Hepatocyte (in vitro differentiated cells): ENCODE measurements at regions not wholly inside any gene's neighbourhood (a gene's known extent, or its start where the extent isn't known, plus 50 kb on each side); places are given as distances from the start of the nearest gene placed in this dataset.

Source experiments
- DNase-seq: peaks from one replicate; pipeline ENCODE4 v3.0.0-alpha.2; 2016; ENCODE audit warnings: low spot score
- H2AFZ ChIP-seq: fragments of 200-600 bp; sonication (generic); 2 replicates; pipeline ENCODE4 v1.6.0; 2016; ENCODE audit warnings: antibody characterized with exemption, mild to moderate bottlenecking
- H3K27ac ChIP-seq: fragments of 200-600 bp; sonication (generic); 2 replicates; pipeline ENCODE4 v1.5.1; 2016; ENCODE audit warnings: mild to moderate bottlenecking
- H3K27me3 ChIP-seq: fragments of 200-600 bp; sonication (generic); 2 replicates; pipeline ENCODE4 v1.6.1; 2016
- H3K36me3 ChIP-seq: fragments of 200-600 bp; sonication (generic); replicated peaks from 2 replicates; pipeline ENCODE4 v1.5.1; 2016; ENCODE audit warnings: low read depth; ENCODE audit not compliant: insufficient read depth
- H3K4me1 ChIP-seq: fragments of 200-600 bp; sonication (generic); 2 replicates; pipeline ENCODE4 v1.5.1; 2016; ENCODE audit warnings: mild to moderate bottlenecking, moderate library complexity; ENCODE audit not compliant: insufficient read depth
- H3K4me2 ChIP-seq: fragments of 200-600 bp; sonication (generic); 2 replicates; pipeline ENCODE4 v1.6.0; 2016
- H3K4me3 ChIP-seq: fragments of 200-600 bp; sonication (generic); 2 replicates; pipeline ENCODE4 v1.5.1; 2016; ENCODE audit warnings: mild to moderate bottlenecking
- H3K79me2 ChIP-seq: fragments of 200-600 bp; sonication (generic); 2 replicates; pipeline ENCODE4 v1.6.0; 2017; ENCODE audit warnings: mild to moderate bottlenecking
- H3K9me2 ChIP-seq: fragments of 200-600 bp; sonication (generic); replicated peaks from 2 replicates; pipeline ENCODE4 v1.6.0; 2017; ENCODE audit warnings: mild to moderate bottlenecking; ENCODE audit not compliant: insufficient read depth
- H3K9me3 ChIP-seq: fragments of 200-600 bp; sonication (generic); 2 replicates; pipeline ENCODE4 v1.5.1; 2016; ENCODE audit warnings: low read depth, mild to moderate bottlenecking
- H4K20me1 ChIP-seq: fragments of 200-600 bp; sonication (generic); 2 replicates; pipeline ENCODE4 v1.6.0; 2016; ENCODE audit warnings: mild to moderate bottlenecking; ENCODE audit not compliant: insufficient read depth, poor library complexity, severe bottlenecking
- EZH2 ChIP-seq: fragments of 200-600 bp; sonication (generic); IDR thresholded peaks from 2 replicates; pipeline ENCODE4 v1.6.1; 2016; ENCODE audit warnings: antibody characterized with exemption, mild to moderate bottlenecking, borderline replicate concordance
- EZH2phosphoT487 ChIP-seq: fragments of 200-600 bp; sonication (generic); IDR thresholded peaks from one replicate; pipeline ENCODE4 v1.6.1; 2018; ENCODE audit warnings: antibody characterized with exemption, mild to moderate bottlenecking, low read depth, moderate library complexity; ENCODE audit not compliant: unreplicated experiment, severe bottlenecking
- WGBS: methylation state at CpG from one replicate; pipeline ENCODE4 v1.1.6; 2016; ENCODE audit warnings: low lambda C conversion rate; ENCODE audit errors: missing lambda C conversion rate; 5-methylcytosine and 5-hydroxymethylcytosine counted together
- TF ChIP-seq, protein P1 (sequence below): fragments of 200-600 bp; sonication (generic); IDR thresholded peaks from 2 replicates; pipeline ENCODE4 v1.5.1; 2016; ENCODE audit warnings: antibody characterized with exemption, mild to moderate bottlenecking; ENCODE audit not compliant: poor library complexity

DNA sequence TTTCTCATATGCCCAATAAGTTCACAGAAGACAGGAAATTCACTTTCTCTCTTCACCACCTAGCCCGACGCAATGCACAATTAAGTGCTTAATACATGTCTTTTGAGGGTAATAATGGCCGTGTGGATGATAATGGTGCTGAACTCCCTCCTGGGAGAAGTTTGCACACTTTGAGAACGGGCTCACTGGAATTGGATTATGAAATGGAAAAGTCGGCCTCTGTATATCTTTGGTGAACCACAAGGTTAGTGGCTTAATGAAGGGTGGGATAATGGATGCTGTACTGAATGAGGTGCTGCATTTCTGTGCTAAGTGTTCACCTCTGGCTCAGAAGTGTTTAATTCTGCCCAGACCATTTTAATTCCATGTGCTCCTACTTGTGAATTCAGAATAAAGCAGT, 207.5 kb downstream of the IRX2 start:
- Histone ChIP-seq H3K27ac (no peak overlapping the region), H3K4me2 (no peak overlapping the region), H3K79me2 (no peaks in the 10 kb centered on the region), H4K20me1 (no peaks in the 10 kb centered on the region), H3K4me3 (no peak overlapping the region), H2AFZ (no peak overlapping the region), H3K36me3 (no peaks in the 10 kb centered on the region), H3K9me3 (no peaks in the 10 kb centered on the region), H3K27me3 (no peaks in the 10 kb centered on the region), H3K9me2 (no peaks in the 10 kb centered on the region), H3K4me1 (no peaks in the 10 kb centered on the region)
- DNase-seq: no peak
- WGBS: 86% methylated on average over 5 of the region's 5 CpGs
- TF ChIP-seq, protein P1, sequence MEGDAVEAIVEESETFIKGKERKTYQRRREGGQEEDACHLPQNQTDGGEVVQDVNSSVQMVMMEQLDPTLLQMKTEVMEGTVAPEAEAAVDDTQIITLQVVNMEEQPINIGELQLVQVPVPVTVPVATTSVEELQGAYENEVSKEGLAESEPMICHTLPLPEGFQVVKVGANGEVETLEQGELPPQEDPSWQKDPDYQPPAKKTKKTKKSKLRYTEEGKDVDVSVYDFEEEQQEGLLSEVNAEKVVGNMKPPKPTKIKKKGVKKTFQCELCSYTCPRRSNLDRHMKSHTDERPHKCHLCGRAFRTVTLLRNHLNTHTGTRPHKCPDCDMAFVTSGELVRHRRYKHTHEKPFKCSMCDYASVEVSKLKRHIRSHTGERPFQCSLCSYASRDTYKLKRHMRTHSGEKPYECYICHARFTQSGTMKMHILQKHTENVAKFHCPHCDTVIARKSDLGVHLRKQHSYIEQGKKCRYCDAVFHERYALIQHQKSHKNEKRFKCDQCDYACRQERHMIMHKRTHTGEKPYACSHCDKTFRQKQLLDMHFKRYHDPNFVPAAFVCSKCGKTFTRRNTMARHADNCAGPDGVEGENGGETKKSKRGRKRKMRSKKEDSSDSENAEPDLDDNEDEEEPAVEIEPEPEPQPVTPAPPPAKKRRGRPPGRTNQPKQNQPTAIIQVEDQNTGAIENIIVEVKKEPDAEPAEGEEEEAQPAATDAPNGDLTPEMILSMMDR: no peak
- no peak for TF ChIP-seq EZH2phosphoT487
- TF ChIP-seq EZH2: no peak

DNA sequence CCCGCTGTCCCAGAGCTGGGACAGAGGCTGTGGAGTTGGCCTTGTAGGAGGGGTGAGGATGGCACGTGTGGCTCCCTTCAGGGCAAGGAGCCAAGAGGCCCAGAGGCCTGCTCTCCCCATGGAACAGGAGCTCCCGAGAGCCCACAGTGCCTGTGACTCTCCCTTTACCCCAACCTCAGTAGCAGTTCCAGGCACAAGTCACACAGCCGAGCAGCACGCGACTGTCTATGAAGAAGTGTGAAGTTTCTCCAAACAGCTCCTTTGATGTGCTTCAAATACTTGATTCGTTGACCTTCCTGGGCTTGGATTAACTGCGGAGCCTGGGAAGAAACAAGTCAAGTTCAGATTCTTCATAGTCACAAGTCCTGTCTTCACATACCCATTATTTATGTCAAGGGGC, 208.7 kb downstream of the IRX2 start:
- no peak for DNase-seq
- H3K4me1 ChIP-seq: no peaks in the 10 kb centered on the region
- H3K4me2 ChIP-seq: no peak overlapping the region
- no peaks in the 10 kb centered on the region for H4K20me1 ChIP-seq
- no peaks in the 10 kb centered on the region for H3K9me3 ChIP-seq
- WGBS: 87% methylated on average over 8 of the region's 8 CpGs
- TF ChIP-seq, protein P1: no peak
- no peak for TF ChIP-seq EZH2phosphoT487
- TF ChIP-seq EZH2: no peak
- no peaks in the 10 kb centered on the region for H3K79me2 ChIP-seq
- H2AFZ ChIP-seq: no peak overlapping the region
- H3K9me2 ChIP-seq: no peaks in the 10 kb centered on the region
- H3K27ac ChIP-seq: no peak overlapping the region
- no peak overlapping the region for H3K4me3 ChIP-seq
- H3K36me3 ChIP-seq: no peaks in the 10 kb centered on the region
- H3K27me3 ChIP-seq: no peaks in the 10 kb centered on the region

DNA sequence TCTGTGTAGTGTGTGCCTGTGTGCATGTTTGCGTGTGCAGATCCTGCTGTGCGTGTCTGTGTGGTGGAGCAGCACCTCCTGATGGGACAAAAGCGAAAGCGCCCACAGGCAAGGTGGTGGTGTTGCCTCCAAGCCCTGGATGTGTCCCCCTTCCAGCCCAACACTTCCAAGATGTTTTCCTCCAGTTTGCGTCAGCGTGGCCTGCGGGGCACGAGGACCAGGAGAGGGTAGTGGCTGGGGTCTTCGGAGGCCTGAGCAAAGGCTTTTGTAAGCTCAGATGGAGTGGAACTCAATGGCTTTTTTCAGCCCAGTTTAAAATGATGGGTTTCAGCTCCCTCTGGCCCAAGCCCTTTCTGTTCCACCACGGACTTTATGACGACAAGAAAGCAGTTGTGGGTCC, 209.5 kb downstream of the IRX2 start:
- no peaks in the 10 kb centered on the region for H3K9me2 ChIP-seq
- H3K4me3 ChIP-seq: no peak overlapping the region
- no peaks in the 10 kb centered on the region for H3K27me3 ChIP-seq
- TF ChIP-seq EZH2phosphoT487 (no peak), EZH2 (no peak)
- TF ChIP-seq, protein P1: no peak
- no peaks in the 10 kb centered on the region for H3K36me3 ChIP-seq
- H3K4me1 ChIP-seq: no peaks in the 10 kb centered on the region
- H3K27ac ChIP-seq: no peak overlapping the region
- H4K20me1 ChIP-seq: no peaks in the 10 kb centered on the region
- no peaks in the 10 kb centered on the region for H3K79me2 ChIP-seq
- H2AFZ ChIP-seq: no peak overlapping the region
- 94% methylated on average over 11 of the region's 11 CpGs for WGBS
- H3K9me3 ChIP-seq: no peaks in the 10 kb centered on the region
- H3K4me2 ChIP-seq: no peak overlapping the region
- no peak for DNase-seq

DNA sequence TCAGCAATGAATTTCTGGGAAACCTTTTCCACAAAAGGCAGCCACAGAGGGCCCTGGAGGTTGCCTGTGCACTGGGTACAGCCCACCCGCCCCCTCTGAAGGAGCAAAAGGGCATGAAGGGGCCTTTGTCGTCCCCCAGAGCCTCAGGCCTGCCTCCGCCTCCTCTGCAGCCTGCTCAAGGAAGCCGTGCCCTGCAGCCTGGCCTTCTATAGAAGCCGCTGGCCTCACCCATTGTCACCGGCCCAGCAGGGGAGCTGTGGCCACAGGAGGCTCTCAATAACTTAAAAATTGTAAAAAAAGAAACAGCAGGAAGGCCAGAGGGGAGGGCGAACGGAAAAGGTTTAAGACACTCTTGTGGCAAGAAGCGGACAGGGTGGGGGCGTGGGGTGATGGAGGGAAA, 213.3 kb downstream of the IRX2 start:
- H4K20me1 ChIP-seq: no peaks in the 10 kb centered on the region
- H3K27me3 ChIP-seq: no peaks in the 10 kb centered on the region
- no peak overlapping the region for H3K27ac ChIP-seq
- H3K36me3 ChIP-seq: no peaks in the 10 kb centered on the region
- no peaks in the 10 kb centered on the region for H3K4me1 ChIP-seq
- no peak overlapping the region for H3K4me2 ChIP-seq
- TF ChIP-seq, protein P1: no peak
- TF ChIP-seq EZH2: no peak
- no peak for TF ChIP-seq EZH2phosphoT487
- H2AFZ ChIP-seq: no peak overlapping the region
- WGBS: 51% methylated on average over 10 of the region's 10 CpGs
- no peak overlapping the region for H3K4me3 ChIP-seq
- H3K9me2 ChIP-seq: no peaks in the 10 kb centered on the region
- no peaks in the 10 kb centered on the region for H3K79me2 ChIP-seq
- no peak for DNase-seq
- H3K9me3 ChIP-seq: no peaks in the 10 kb centered on the region
